AG04449 (cell line): ENCODE measurements at regions not wholly inside any gene's neighbourhood (a gene's known extent, or its start where the extent isn't known, plus 50 kb on each side); places are given as distances from the start of the nearest gene placed in this dataset.
"Not testable (repeated sequence)": the region's sequence is repeated elsewhere in the genome, so short reads cannot be mapped to it uniquely, and the experiment has no call there.

ENCODE experiments used
- CTCF ChIA-PET: fragments of 350-600 bp; formaldehyde crosslinking; extraction: SDS; loops from one replicate; lab custom pipeline; 2021; ENCODE audit warnings: antibody characterized with exemption; lab: Yijun Ruan, JAX
- POLR2A ChIA-PET: fragments of 400-600, 350-600 bp; formaldehyde crosslinking; extraction: SDS; loops from one replicate; lab custom pipeline; 2020; ENCODE audit warnings: antibody characterized with exemption, inconsistent platforms; lab: Yijun Ruan, JAX
- DNase-seq: peaks from one replicate; pipeline ENCODE4 v3.0.0-alpha.2; 2010; ENCODE audit warnings: low read depth, low spot score
- H3K4me3 ChIP-seq: 2 replicates; pipeline ENCODE4 v1.5.1; 2011; ENCODE audit warnings: low read depth, mild to moderate bottlenecking, control low read depth, low read length
- CTCF ChIP-seq: IDR thresholded peaks from one replicate; pipeline ENCODE4 v1.5.1; 2011; ENCODE audit warnings: mild to moderate bottlenecking, moderate library complexity, low read length, control low read depth, inconsistent platforms; ENCODE audit not compliant: insufficient read depth; ENCODE audit errors: missing control alignments

GRCh38 chr1:81738875-81739274, 61.9 kb upstream of the ADGRL2 start:
- no peak overlapping the region for H3K4me3 ChIP-seq
- POLR2A ChIA-PET: no interaction called here
- no peak for DNase-seq
- CTCF ChIA-PET: no interaction called here
- TF ChIP-seq CTCF: no peak

- ChIA-PET CTCF (no interaction called here), POLR2A (no interaction called here)
- no peak overlapping the region for H3K4me3 ChIP-seq
- DNase-seq: no peak
- TF ChIP-seq CTCF: no peak
Observed at GRCh38 chr1:81733480-81733879, 67.3 kb upstream of the ADGRL2 start.

- POLR2A ChIA-PET: no interaction called here
Observed at GRCh38 chr1:81731989-81732388, 68.7 kb upstream of the ADGRL2 start.

GRCh38 chr1:81730881-81731280, 69.9 kb upstream of the ADGRL2 start:
- ChIA-PET CTCF (no interaction called here), POLR2A (no interaction called here)
- TF ChIP-seq CTCF: no peak
- H3K4me3 ChIP-seq: no peak overlapping the region
- no peak for DNase-seq

More at GRCh38 chr1:81731989-81732388, 68.7 kb upstream of the ADGRL2 start:
- TF ChIP-seq CTCF: no peak
- H3K4me3 ChIP-seq: no peak overlapping the region
- CTCF ChIA-PET: interaction anchor here (1.1 kb wide), 1 partner anchor 12 kb away, joined by 3 read pairs; no protein-coding TSS in a partner anchor
- no peak for DNase-seq

- CTCF ChIA-PET, DNase-seq, POLR2A ChIA-PET, H3K4me3 ChIP-seq: not testable (repeated sequence)
Observed at GRCh38 chr1:81730299-81730698, 70.4 kb upstream of the ADGRL2 start.

- no peak for DNase-seq
- no peak overlapping the region for H3K4me3 ChIP-seq
- no peak for TF ChIP-seq CTCF
- ChIA-PET CTCF (no interaction called here), POLR2A (no interaction called here)
Observed at GRCh38 chr1:81729818-81730217, 70.9 kb upstream of the ADGRL2 start.

GRCh38 chr1:81729239-81729638, 71.5 kb upstream of the ADGRL2 start:
- DNase-seq: no peak
- CTCF ChIA-PET: no interaction called here
- POLR2A ChIA-PET: no interaction called here
- no peak overlapping the region for H3K4me3 ChIP-seq
- TF ChIP-seq CTCF: no peak
